ENCODE measurements at regions not wholly inside any gene's neighbourhood (a gene's known extent, or its start where the extent isn't known, plus 50 kb on each side); places are given as distances from the start of the nearest gene placed in this dataset.

DNA sequence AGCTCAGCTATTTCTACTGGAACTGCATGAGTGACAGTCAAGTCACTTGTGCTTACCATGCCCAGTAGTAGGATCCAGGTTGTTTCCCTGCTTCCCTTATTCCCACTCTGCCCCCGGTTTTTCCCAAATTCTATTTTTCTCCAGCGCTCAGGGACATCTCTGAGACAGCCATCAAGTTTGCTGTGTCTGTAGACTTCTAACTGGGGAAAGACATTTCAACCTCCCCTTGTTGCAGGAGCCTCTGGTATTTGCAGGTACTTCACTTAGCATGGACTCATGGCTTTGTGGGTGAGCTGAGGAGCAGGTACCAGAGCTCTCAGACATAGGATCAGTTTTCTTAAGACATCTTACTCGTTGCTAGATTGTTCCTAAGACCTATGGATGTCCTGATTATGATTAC lies 801.6 kb upstream of the RBFOX1 start:
- no peak for TF ChIP-seq RAD21 (IDR thresholded peaks at IDR 0.05; ENCODE audit: low read depth)
- TF ChIP-seq ZBTB7A (IDR thresholded peaks at IDR 0.05; ENCODE audit: low read depth) = no peak
- TF ChIP-seq TAF1 (IDR thresholded peaks at IDR 0.05; ENCODE audit: low read depth) = no peak
- no peak for TF ChIP-seq TEAD4 (IDR thresholded peaks at IDR 0.05)
- no peak for TF ChIP-seq CREB1 (IDR thresholded peaks at IDR 0.05; ENCODE audit: low read depth)
- TF ChIP-seq EP300 (IDR thresholded peaks at IDR 0.05; ENCODE audit: borderline replicate concordance) = no peak
- TF ChIP-seq, protein P1, sequence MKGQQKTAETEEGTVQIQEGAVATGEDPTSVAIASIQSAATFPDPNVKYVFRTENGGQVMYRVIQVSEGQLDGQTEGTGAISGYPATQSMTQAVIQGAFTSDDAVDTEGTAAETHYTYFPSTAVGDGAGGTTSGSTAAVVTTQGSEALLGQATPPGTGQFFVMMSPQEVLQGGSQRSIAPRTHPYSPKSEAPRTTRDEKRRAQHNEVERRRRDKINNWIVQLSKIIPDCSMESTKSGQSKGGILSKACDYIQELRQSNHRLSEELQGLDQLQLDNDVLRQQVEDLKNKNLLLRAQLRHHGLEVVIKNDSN (IDR thresholded peaks at IDR 0.05) = no peak
- TF ChIP-seq CEBPB (IDR thresholded peaks at IDR 0.05) = no peak
- TF ChIP-seq, protein P2, sequence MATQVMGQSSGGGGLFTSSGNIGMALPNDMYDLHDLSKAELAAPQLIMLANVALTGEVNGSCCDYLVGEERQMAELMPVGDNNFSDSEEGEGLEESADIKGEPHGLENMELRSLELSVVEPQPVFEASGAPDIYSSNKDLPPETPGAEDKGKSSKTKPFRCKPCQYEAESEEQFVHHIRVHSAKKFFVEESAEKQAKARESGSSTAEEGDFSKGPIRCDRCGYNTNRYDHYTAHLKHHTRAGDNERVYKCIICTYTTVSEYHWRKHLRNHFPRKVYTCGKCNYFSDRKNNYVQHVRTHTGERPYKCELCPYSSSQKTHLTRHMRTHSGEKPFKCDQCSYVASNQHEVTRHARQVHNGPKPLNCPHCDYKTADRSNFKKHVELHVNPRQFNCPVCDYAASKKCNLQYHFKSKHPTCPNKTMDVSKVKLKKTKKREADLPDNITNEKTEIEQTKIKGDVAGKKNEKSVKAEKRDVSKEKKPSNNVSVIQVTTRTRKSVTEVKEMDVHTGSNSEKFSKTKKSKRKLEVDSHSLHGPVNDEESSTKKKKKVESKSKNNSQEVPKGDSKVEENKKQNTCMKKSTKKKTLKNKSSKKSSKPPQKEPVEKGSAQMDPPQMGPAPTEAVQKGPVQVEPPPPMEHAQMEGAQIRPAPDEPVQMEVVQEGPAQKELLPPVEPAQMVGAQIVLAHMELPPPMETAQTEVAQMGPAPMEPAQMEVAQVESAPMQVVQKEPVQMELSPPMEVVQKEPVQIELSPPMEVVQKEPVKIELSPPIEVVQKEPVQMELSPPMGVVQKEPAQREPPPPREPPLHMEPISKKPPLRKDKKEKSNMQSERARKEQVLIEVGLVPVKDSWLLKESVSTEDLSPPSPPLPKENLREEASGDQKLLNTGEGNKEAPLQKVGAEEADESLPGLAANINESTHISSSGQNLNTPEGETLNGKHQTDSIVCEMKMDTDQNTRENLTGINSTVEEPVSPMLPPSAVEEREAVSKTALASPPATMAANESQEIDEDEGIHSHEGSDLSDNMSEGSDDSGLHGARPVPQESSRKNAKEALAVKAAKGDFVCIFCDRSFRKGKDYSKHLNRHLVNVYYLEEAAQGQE (IDR thresholded peaks at IDR 0.05; ENCODE audit: low read depth) = no peak
- no peak for TF ChIP-seq TCF12 (IDR thresholded peaks at IDR 0.05; ENCODE audit: low read depth)
- no peak for TF ChIP-seq FOXM1 (IDR thresholded peaks at IDR 0.05; ENCODE audit: borderline replicate concordance, low read depth)
- TF ChIP-seq YY1 (IDR thresholded peaks at IDR 0.05; ENCODE audit: low read depth) = no peak
- no peak for TF ChIP-seq NFIC (IDR thresholded peaks at IDR 0.05)
- TF ChIP-seq, protein P3, sequence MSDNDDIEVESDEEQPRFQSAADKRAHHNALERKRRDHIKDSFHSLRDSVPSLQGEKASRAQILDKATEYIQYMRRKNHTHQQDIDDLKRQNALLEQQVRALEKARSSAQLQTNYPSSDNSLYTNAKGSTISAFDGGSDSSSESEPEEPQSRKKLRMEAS (IDR thresholded peaks at IDR 0.05) = no peak
- TF ChIP-seq EGR1 (IDR thresholded peaks at IDR 0.05) = no peak

DNA sequence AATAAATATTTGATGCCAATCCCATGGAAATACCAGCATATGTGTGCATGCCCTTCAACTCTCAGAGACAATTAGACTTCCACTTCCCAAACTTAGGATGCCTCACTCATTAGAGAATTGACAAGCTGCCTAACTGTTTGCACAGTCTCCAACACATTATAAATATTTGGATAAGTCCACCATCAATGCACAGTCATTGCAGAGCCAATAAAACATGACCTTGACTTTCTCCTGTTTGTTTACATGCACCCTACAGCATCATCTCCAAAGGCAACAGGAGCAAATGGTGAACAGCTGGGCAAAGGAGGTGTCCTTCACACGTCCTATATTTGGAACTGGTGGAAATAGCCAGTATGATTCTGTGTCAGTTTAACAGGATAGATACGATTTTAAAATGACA lies 804.4 kb upstream of the RBFOX1 start:
- TF ChIP-seq YY1 (IDR thresholded peaks at IDR 0.05; ENCODE audit: low read depth) = no peak
- TF ChIP-seq, protein P1 (IDR thresholded peaks at IDR 0.05) = no peak
- no peak for TF ChIP-seq TCF12 (IDR thresholded peaks at IDR 0.05; ENCODE audit: low read depth)
- TF ChIP-seq EGR1 (IDR thresholded peaks at IDR 0.05) = no peak
- TF ChIP-seq RAD21 (IDR thresholded peaks at IDR 0.05; ENCODE audit: low read depth) = no peak
- TF ChIP-seq, protein P3 (IDR thresholded peaks at IDR 0.05) = no peak
- no peak for TF ChIP-seq TAF1 (IDR thresholded peaks at IDR 0.05; ENCODE audit: low read depth)
- TF ChIP-seq, protein P2 (IDR thresholded peaks at IDR 0.05; ENCODE audit: low read depth) = no peak
- TF ChIP-seq ZBTB7A (IDR thresholded peaks at IDR 0.05; ENCODE audit: low read depth) = no peak
- TF ChIP-seq CREB1 (IDR thresholded peaks at IDR 0.05; ENCODE audit: low read depth) = no peak
- no peak for TF ChIP-seq FOXM1 (IDR thresholded peaks at IDR 0.05; ENCODE audit: borderline replicate concordance, low read depth)
- TF ChIP-seq EP300 (IDR thresholded peaks at IDR 0.05; ENCODE audit: borderline replicate concordance) = no peak

DNA sequence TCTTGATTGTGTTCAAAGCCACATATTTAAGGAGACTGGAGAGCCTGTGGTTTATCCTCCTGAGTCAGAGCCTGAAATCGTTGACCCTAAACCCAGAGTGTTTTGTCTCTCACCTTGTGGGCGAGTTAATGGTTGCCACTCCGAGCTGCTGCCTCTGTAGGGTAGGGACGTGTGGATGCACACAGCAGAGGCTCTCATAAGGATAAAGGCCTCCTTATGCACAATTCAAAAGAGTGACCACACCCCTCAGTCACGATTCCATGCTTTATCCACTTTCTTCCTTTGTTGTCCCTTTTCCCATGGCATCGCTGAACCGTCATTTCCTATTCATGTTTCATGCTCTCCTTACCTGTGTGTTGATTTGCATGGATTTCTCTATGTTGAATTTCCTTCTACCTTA lies 805.0 kb upstream of the RBFOX1 start:
- no peak for TF ChIP-seq CREB1 (IDR thresholded peaks at IDR 0.05; ENCODE audit: low read depth)
- TF ChIP-seq EP300 (IDR thresholded peaks at IDR 0.05; ENCODE audit: borderline replicate concordance) = no peak
- TF ChIP-seq CEBPB (IDR thresholded peaks at IDR 0.05) = no peak
- TF ChIP-seq, protein P1 (IDR thresholded peaks at IDR 0.05) = no peak
- no peak for TF ChIP-seq RAD21 (IDR thresholded peaks at IDR 0.05; ENCODE audit: low read depth)
- TF ChIP-seq TAF1 (IDR thresholded peaks at IDR 0.05; ENCODE audit: low read depth) = no peak
- TF ChIP-seq, protein P2 (IDR thresholded peaks at IDR 0.05; ENCODE audit: low read depth) = no peak
- TF ChIP-seq, protein P3 (IDR thresholded peaks at IDR 0.05) = no peak
- no peak for TF ChIP-seq FOXM1 (IDR thresholded peaks at IDR 0.05; ENCODE audit: borderline replicate concordance, low read depth)
- TF ChIP-seq EGR1 (IDR thresholded peaks at IDR 0.05) = no peak
- no peak for TF ChIP-seq TCF12 (IDR thresholded peaks at IDR 0.05; ENCODE audit: low read depth)

DNA sequence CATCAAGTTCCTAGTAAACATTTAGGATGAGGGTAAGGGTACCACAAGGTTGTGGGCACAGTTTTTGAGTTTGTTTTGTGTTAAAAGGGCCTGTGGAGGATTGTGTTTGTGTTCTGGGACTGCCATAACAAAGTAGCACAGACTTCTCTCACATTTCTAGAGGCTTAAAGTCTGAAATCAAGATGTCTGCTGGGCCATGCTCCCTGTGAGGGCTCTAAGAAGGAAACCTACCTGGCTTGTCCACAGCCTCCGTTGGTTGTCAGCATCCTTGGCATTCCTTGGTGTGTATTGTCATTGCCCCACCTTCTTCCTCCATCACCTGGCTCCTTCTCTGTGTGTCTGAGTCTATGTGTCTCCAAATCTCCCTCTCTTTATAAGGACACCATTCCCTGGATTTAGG lies 808.1 kb upstream of the RBFOX1 start:
- no peak for TF ChIP-seq YY1 (IDR thresholded peaks at IDR 0.05; ENCODE audit: low read depth)
- no peak for TF ChIP-seq TAF1 (IDR thresholded peaks at IDR 0.05; ENCODE audit: low read depth)
- TF ChIP-seq EGR1 (IDR thresholded peaks at IDR 0.05) = no peak
- TF ChIP-seq NFIC (IDR thresholded peaks at IDR 0.05) = no peak
- TF ChIP-seq, protein P3 (IDR thresholded peaks at IDR 0.05) = no peak
- TF ChIP-seq TCF12 (IDR thresholded peaks at IDR 0.05; ENCODE audit: low read depth) = no peak
- TF ChIP-seq, protein P1 (IDR thresholded peaks at IDR 0.05) = no peak
- TF ChIP-seq CEBPB (IDR thresholded peaks at IDR 0.05) = no peak
- TF ChIP-seq FOXM1 (IDR thresholded peaks at IDR 0.05; ENCODE audit: borderline replicate concordance, low read depth) = no peak
- no peak for TF ChIP-seq TEAD4 (IDR thresholded peaks at IDR 0.05)
- no peak for TF ChIP-seq ZBTB7A (IDR thresholded peaks at IDR 0.05; ENCODE audit: low read depth)
- TF ChIP-seq CREB1 (IDR thresholded peaks at IDR 0.05; ENCODE audit: low read depth) = no peak
- no peak for TF ChIP-seq EP300 (IDR thresholded peaks at IDR 0.05; ENCODE audit: borderline replicate concordance)
- TF ChIP-seq, protein P2 (IDR thresholded peaks at IDR 0.05; ENCODE audit: low read depth) = no peak
- no peak for TF ChIP-seq RAD21 (IDR thresholded peaks at IDR 0.05; ENCODE audit: low read depth)

All from Ishikawa (cell line).